B cell (primary cell): ENCODE measurements at regions not wholly inside any gene's neighbourhood (a gene's known extent, or its start where the extent isn't known, plus 50 kb on each side); places are given as distances from the start of the nearest gene placed in this dataset.

Experiments used
- ATAC-seq: fragments of 200-7000 bp; cut with Tn5 transposase; one replicate; pipeline ENCODE4 v1.10.0; 2021; ENCODE audit warnings: low read depth, mild to moderate bottlenecking, moderate number of reproducible peaks, moderate library complexity
- CTCF ChIA-PET: fragments of 350-600 bp; sonication (Branson Sonifier 250); formaldehyde crosslinking; loops from one replicate; lab custom pipeline; 2021; ENCODE audit warnings: antibody characterized with exemption, inconsistent platforms; lab: Charles Lee
- POLR2A ChIA-PET: fragments of 350-600 bp; sonication (Branson Sonifier 250); formaldehyde crosslinking; loops from one replicate; lab custom pipeline; 2021; ENCODE audit warnings: antibody characterized with exemption; lab: Charles Lee
- DNase-seq: peaks from one replicate; pipeline ENCODE4 v3.0.0; 2013
- H2AFZ ChIP-seq: 2 replicates; pipeline ENCODE4 v1.6.1; 2012; ENCODE audit warnings: mild to moderate bottlenecking, low read depth, low read length; ENCODE audit not compliant: insufficient read depth, poor library complexity, severe bottlenecking
- H3K27ac ChIP-seq, 2 donors: 1 replicate in 1 of 2; 2 replicates in 1 of 2; pipeline ENCODE4 v1.5.1; 2012 to 2013; ENCODE audit warnings: low read length in 2 of 2, mild to moderate bottlenecking in 2 of 2, moderate library complexity in 1 of 2
- H3K27me3 ChIP-seq, 4 experiments: fragments of 200-600 bp in 1 of 4; sonication (generic) in 1 of 4; replicated peaks in 1 of 4; 1 replicate in 2 of 4; 2 replicates in 2 of 4; pipeline versions ENCODE4 v1.6.1 to v1.7.0; 2013 to 2016; ENCODE audit warnings: low read length in 3 of 4, mild to moderate bottlenecking in 2 of 4, mixed read lengths in 1 of 4, moderate library complexity in 1 of 4; ENCODE audit not compliant: insufficient read depth in 4 of 4, control insufficient read depth in 3 of 4; ENCODE audit errors: control extremely low read depth in 1 of 4
- H3K36me3 ChIP-seq, 2 experiments: replicated peaks in 1 of 2; 1 replicate in 1 of 2; 2 replicates in 1 of 2; pipeline versions ENCODE4 v1.6.1 to v1.7.1; 2013; ENCODE audit warnings: low read length in 1 of 2; ENCODE audit not compliant: insufficient read depth in 2 of 2, control insufficient read depth in 1 of 2; ENCODE audit errors: control extremely low read depth in 1 of 2, extremely low read depth in 1 of 2
- H3K4me1 ChIP-seq, 2 donors: fragments of 200-600 bp in 1 of 2; sonication (generic) in 1 of 2; 1 replicate in 1 of 2; 2 replicates in 1 of 2; pipeline versions ENCODE4 v1.5.1 to v1.6.1; 2013 to 2017; ENCODE audit warnings: low read length in 2 of 2; ENCODE audit not compliant: control insufficient read depth in 2 of 2, insufficient read depth in 2 of 2
- H3K4me2 ChIP-seq: replicated peaks from 2 replicates; pipeline ENCODE3; 2012; ENCODE audit warnings: mild to moderate bottlenecking, low read depth, low read length; ENCODE audit not compliant: poor library complexity, severe bottlenecking
- H3K4me3 ChIP-seq, 5 experiments: fragments of 200-600 bp in 1 of 5; sonication (generic) in 1 of 5; 1 replicate in 3 of 5; 2 replicates in 2 of 5; pipeline versions ENCODE4 v1.5.1 to v1.7.0; 2011 to 2016; ENCODE audit warnings: low read length in 4 of 5, mild to moderate bottlenecking in 4 of 5, low read depth in 2 of 5, control low read depth in 1 of 5, moderate library complexity in 1 of 5; ENCODE audit not compliant: insufficient read depth in 1 of 5; ENCODE audit errors: control extremely low read depth in 1 of 5, extremely low read depth in 1 of 5
- H3K79me2 ChIP-seq: fragments of 200-600 bp; sonication (generic); one replicate; pipeline ENCODE4 v1.6.0; 2016; ENCODE audit warnings: low read length; ENCODE audit not compliant: control insufficient read depth, insufficient read depth
- H3K9ac ChIP-seq: fragments of 200-600 bp; sonication (generic); 2 replicates; pipeline ENCODE4 v1.6.1; 2017; ENCODE audit warnings: mild to moderate bottlenecking, low read length, moderate library complexity
- H3K9me3 ChIP-seq, 3 donors: one replicate each; pipeline versions ENCODE4 v1.6.1 to v1.7.1; 2013; ENCODE audit warnings: low read length in 2 of 3; ENCODE audit not compliant: control insufficient read depth in 2 of 3, insufficient read depth in 1 of 3; ENCODE audit errors: control extremely low read depth in 1 of 3
- H4K20me1 ChIP-seq: 2 replicates; pipeline ENCODE4 v1.6.0; 2012; ENCODE audit warnings: mild to moderate bottlenecking, low read length; ENCODE audit not compliant: insufficient read depth, control insufficient read depth, poor library complexity, severe bottlenecking
- H3K27ac Mint-ChIP-seq: one replicate; pipeline ENCODE4 v1.8.0; 2021; ENCODE audit warnings: mixed read lengths
- H3K27me3 Mint-ChIP-seq: one replicate; pipeline ENCODE4 v1.8.0; 2021; ENCODE audit warnings: mixed read lengths
- H3K4me1 Mint-ChIP-seq: one replicate; pipeline ENCODE4 v1.8.0; 2021; ENCODE audit warnings: mixed read lengths
- H3K4me3 Mint-ChIP-seq: one replicate; pipeline ENCODE4 v1.8.0; 2021; ENCODE audit warnings: mixed read lengths
- H3K9me3 Mint-ChIP-seq: one replicate; pipeline ENCODE4 v1.8.0; 2022; ENCODE audit warnings: mixed read lengths; ENCODE audit not compliant: insufficient read depth
- CTCF ChIP-seq: fragments of 200-600 bp; IDR thresholded peaks from one replicate; pipeline ENCODE4 v1.8.0; 2022; ENCODE audit warnings: antibody characterized with exemption, mild to moderate bottlenecking
- EZH2 ChIP-seq: IDR thresholded peaks from 2 replicates; pipeline ENCODE4 v1.6.1; 2012; ENCODE audit warnings: borderline replicate concordance, low read depth, mild to moderate bottlenecking, moderate library complexity, low read length; ENCODE audit not compliant: insufficient read depth, poor library complexity, severe bottlenecking
- WGBS: methylation state at CpG from one replicate; pipeline ENCODE4 v1.1.5; 2013; ENCODE audit warnings: missing lambda C conversion rate; ENCODE audit not compliant: insufficient coverage; 5-methylcytosine and 5-hydroxymethylcytosine counted together
- intact Hi-C: fragments of 100-400 bp; cut with micrococcal nuclease; formaldehyde crosslinking; loops from one replicate; pipeline ENCODE4 v1.10.0; 2022

- Histone ChIP-seq H3K4me3 (no peak overlapping the region), H3K9me3 (no peaks in the 10 kb centered on the region), H3K27ac (no peak overlapping the region), H3K27me3 (no peaks in the 10 kb centered on the region), H3K79me2 (no peaks in the 10 kb centered on the region), H4K20me1 (no peaks in the 10 kb centered on the region), H3K9ac (no peak overlapping the region), H3K36me3 (no peaks in the 10 kb centered on the region), H3K4me1 (no peaks in the 10 kb centered on the region), H3K4me2 (no peak overlapping the region), H2AFZ (no peak overlapping the region)
- Mint-ChIP-seq H3K27ac (no peak overlapping the region), H3K4me1 (no peaks in the 10 kb centered on the region), H3K27me3 (no peaks in the 10 kb centered on the region), H3K9me3 (no peaks in the 10 kb centered on the region), H3K4me3 (no peak overlapping the region)
- WGBS: 89% methylated on average over 8 of the region's 10 CpGs
- CTCF ChIA-PET: no interaction called here
- ATAC-seq (no peak), DNase-seq (no peak)
- intact Hi-C loops: no loop called here
- POLR2A ChIA-PET: no interaction called here
- TF ChIP-seq EZH2: no peak
- no peak for TF ChIP-seq CTCF
These were observed 75.3 kb upstream of the MYOCD start for GRCh38 chr17:12590417-12590816.

DNA sequence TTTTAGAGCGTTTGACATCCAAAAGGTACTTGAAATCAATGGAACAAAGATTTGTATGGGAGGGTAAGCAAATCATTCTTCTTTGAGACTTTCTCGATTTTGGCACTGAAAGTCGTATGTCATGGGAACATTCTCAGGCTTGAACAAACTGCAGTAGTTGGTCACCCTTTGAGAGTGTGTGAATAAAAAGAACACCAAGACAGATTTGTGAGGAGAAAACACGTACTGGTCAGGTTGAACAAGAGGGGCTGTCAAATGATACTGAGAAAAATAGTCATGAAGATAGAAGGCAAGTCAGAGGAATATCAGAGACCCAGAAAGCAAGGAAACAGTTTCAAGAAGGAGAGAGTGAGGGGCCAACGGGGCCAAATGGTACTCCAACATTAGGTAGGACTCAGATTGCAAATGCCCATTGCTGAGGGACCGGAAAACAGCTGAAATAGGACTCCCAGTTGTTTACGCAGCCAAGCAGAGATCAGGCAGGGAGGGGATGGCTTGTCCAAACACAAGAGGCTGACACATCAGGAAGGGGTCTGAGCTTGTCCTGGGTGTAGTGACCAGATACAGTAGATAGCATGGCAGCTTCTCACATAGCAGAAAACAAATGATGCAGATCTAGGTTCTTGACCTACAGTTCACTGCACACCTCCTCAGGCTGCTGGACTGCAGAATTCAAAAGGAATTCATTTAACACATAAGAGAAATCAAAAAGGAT, 74.5 kb upstream of the MYOCD start:
- Mint-ChIP-seq H3K27me3 (no peaks in the 10 kb centered on the region), H3K4me3 (no peak overlapping the region), H3K9me3 (no peaks in the 10 kb centered on the region), H3K27ac (no peak overlapping the region), H3K4me1 (no peaks in the 10 kb centered on the region)
- DNase-seq: no peak
- no peaks in the 10 kb centered on the region for H4K20me1 ChIP-seq
- CTCF ChIA-PET: no interaction called here
- no peak overlapping the region for H3K4me2 ChIP-seq
- no peak overlapping the region for H3K9ac ChIP-seq
- no peaks in the 10 kb centered on the region for H3K79me2 ChIP-seq
- H3K4me1 ChIP-seq: no peaks in the 10 kb centered on the region
- H2AFZ ChIP-seq: no peak overlapping the region
- no peak overlapping the region for H3K4me3 ChIP-seq
- intact Hi-C loops: no loop called here
- ATAC-seq: no peak
- H3K36me3 ChIP-seq: no peaks in the 10 kb centered on the region
- POLR2A ChIA-PET: no interaction called here
- 63% methylated on average over 7 of the region's 7 CpGs for WGBS
- H3K27ac ChIP-seq: no peak overlapping the region
- no peaks in the 10 kb centered on the region for H3K9me3 ChIP-seq
- H3K27me3 ChIP-seq: no peaks in the 10 kb centered on the region
- TF ChIP-seq CTCF (no peak), EZH2 (no peak)
